ENCODE measurements at regions not wholly inside any gene's neighbourhood (a gene's known extent, or its start where the extent isn't known, plus 50 kb on each side); places are given as distances from the start of the nearest gene placed in this dataset.

- Mint-ChIP-seq H3K27ac (no peak overlapping the region), H3K36me3 (ENCODE audit: low read depth) (no peaks in the 10 kb centered on the region), H3K9me3 (peaks cover 14% of the 10 kb centered on the region), H3K4me3 (no peak overlapping the region), H3K27me3 (no peaks in the 10 kb centered on the region), H3K4me1 (no peaks in the 10 kb centered on the region)
- no peak for ATAC-seq (replicated peaks)
Measured at GRCh38 chr16:9365370-9365728, 273.9 kb downstream of the HAPSTR1 start.

- ATAC-seq (replicated peaks): no peak
- H3K9me3 Mint-ChIP-seq: peaks cover 12% of the 10 kb centered on the region
- H3K36me3 Mint-ChIP-seq (ENCODE audit: low read depth): no peaks in the 10 kb centered on the region
- no peaks in the 10 kb centered on the region for H3K4me1 Mint-ChIP-seq
- no peaks in the 10 kb centered on the region for H3K27me3 Mint-ChIP-seq
- no peak overlapping the region for H3K4me3 Mint-ChIP-seq
- H3K27ac Mint-ChIP-seq: no peak overlapping the region
Measured at GRCh38 chr16:9366048-9366969, 274.9 kb downstream of the HAPSTR1 start.

- Mint-ChIP-seq H3K27me3 (no peaks in the 10 kb centered on the region), H3K4me3 (no peak overlapping the region), H3K27ac (no peak overlapping the region), H3K9me3 (peaks cover 8% of the 10 kb centered on the region), H3K4me1 (no peaks in the 10 kb centered on the region), H3K36me3 (ENCODE audit: low read depth) (no peaks in the 10 kb centered on the region)
- no peak for ATAC-seq (replicated peaks)
Measured at GRCh38 chr16:9370061-9370491, 278.6 kb downstream of the HAPSTR1 start.

- ATAC-seq (replicated peaks): no peak
- Mint-ChIP-seq H3K4me1 (no peaks in the 10 kb centered on the region), H3K36me3 (ENCODE audit: low read depth) (no peaks in the 10 kb centered on the region), H3K27ac (no peak overlapping the region), H3K9me3 (peaks cover 5% of the 10 kb centered on the region), H3K4me3 (no peak overlapping the region), H3K27me3 (no peaks in the 10 kb centered on the region)
Measured at GRCh38 chr16:9371713-9372448, 280.4 kb downstream of the HAPSTR1 start.

- peaks cover 5% of the 10 kb centered on the region for H3K9me3 Mint-ChIP-seq
- no peak overlapping the region for H3K27ac Mint-ChIP-seq
- H3K4me3 Mint-ChIP-seq: no peak overlapping the region
- H3K36me3 Mint-ChIP-seq (ENCODE audit: low read depth): no peaks in the 10 kb centered on the region
- H3K4me1 Mint-ChIP-seq: no peaks in the 10 kb centered on the region
- H3K27me3 Mint-ChIP-seq: no peaks in the 10 kb centered on the region
- ATAC-seq (replicated peaks): no peak
Measured at GRCh38 chr16:9372934-9373890, 281.8 kb downstream of the HAPSTR1 start.

- ATAC-seq (replicated peaks): no peak
- H3K36me3 Mint-ChIP-seq (ENCODE audit: low read depth): no peaks in the 10 kb centered on the region
- H3K4me3 Mint-ChIP-seq: no peak overlapping the region
- no peaks in the 10 kb centered on the region for H3K27me3 Mint-ChIP-seq
- H3K27ac Mint-ChIP-seq: no peak overlapping the region
- H3K4me1 Mint-ChIP-seq: no peaks in the 10 kb centered on the region
- H3K9me3 Mint-ChIP-seq: peaks cover 5% of the 10 kb centered on the region
Measured at GRCh38 chr16:9374061-9374460, 282.6 kb downstream of the HAPSTR1 start.

- no peak for ATAC-seq (replicated peaks)
- H3K4me3 Mint-ChIP-seq: no peak overlapping the region
- H3K9me3 Mint-ChIP-seq: peaks cover 4% of the 10 kb centered on the region
- H3K36me3 Mint-ChIP-seq (ENCODE audit: low read depth): no peaks in the 10 kb centered on the region
- peaks cover 4% of the 10 kb centered on the region for H3K27me3 Mint-ChIP-seq
- H3K4me1 Mint-ChIP-seq: no peaks in the 10 kb centered on the region
- no peak overlapping the region for H3K27ac Mint-ChIP-seq
Measured at GRCh38 chr16:9378876-9379275, 287.4 kb downstream of the HAPSTR1 start.

- Mint-ChIP-seq H3K27ac (no peak overlapping the region), H3K9me3 (peaks cover 4% of the 10 kb centered on the region), H3K27me3 (peaks cover 4% of the 10 kb centered on the region), H3K4me3 (no peak overlapping the region), H3K36me3 (ENCODE audit: low read depth) (no peaks in the 10 kb centered on the region), H3K4me1 (no peaks in the 10 kb centered on the region)
- ATAC-seq (replicated peaks): no peak
Measured at GRCh38 chr16:9380221-9380620, 288.8 kb downstream of the HAPSTR1 start.

- H3K9me3 Mint-ChIP-seq: peaks cover 4% of the 10 kb centered on the region
- no peaks in the 10 kb centered on the region for H3K36me3 Mint-ChIP-seq (ENCODE audit: low read depth)
- peaks cover 4% of the 10 kb centered on the region for H3K27me3 Mint-ChIP-seq
- no peak overlapping the region for H3K4me3 Mint-ChIP-seq
- no peak for ATAC-seq (replicated peaks)
- H3K4me1 Mint-ChIP-seq: no peaks in the 10 kb centered on the region
- no peak overlapping the region for H3K27ac Mint-ChIP-seq
Measured at GRCh38 chr16:9381399-9381798, 290.0 kb downstream of the HAPSTR1 start.

- ATAC-seq (replicated peaks): no peak
- Mint-ChIP-seq H3K27ac (no peak overlapping the region), H3K4me3 (no peak overlapping the region), H3K9me3 (peaks cover 4% of the 10 kb centered on the region), H3K4me1 (no peaks in the 10 kb centered on the region), H3K36me3 (ENCODE audit: low read depth) (no peaks in the 10 kb centered on the region), H3K27me3 (peaks cover 4% of the 10 kb centered on the region)
Measured at GRCh38 chr16:9381905-9382304, 290.5 kb downstream of the HAPSTR1 start.

- no peaks in the 10 kb centered on the region for H3K4me1 Mint-ChIP-seq
- H3K4me3 Mint-ChIP-seq: no peak overlapping the region
- H3K27me3 Mint-ChIP-seq: peaks cover 4% of the 10 kb centered on the region
- H3K27ac Mint-ChIP-seq: no peak overlapping the region
- H3K9me3 Mint-ChIP-seq: peaks cover 7% of the 10 kb centered on the region
- ATAC-seq (replicated peaks): no peak
- H3K36me3 Mint-ChIP-seq (ENCODE audit: low read depth): no peaks in the 10 kb centered on the region
Measured at GRCh38 chr16:9383281-9383680, 291.8 kb downstream of the HAPSTR1 start.

GRCh38 chr16:9384141-9384540, 292.7 kb downstream of the HAPSTR1 start:
- no peak overlapping the region for H3K27ac Mint-ChIP-seq
- no peaks in the 10 kb centered on the region for H3K4me1 Mint-ChIP-seq
- no peak for ATAC-seq (replicated peaks)
- peaks cover 7% of the 10 kb centered on the region for H3K9me3 Mint-ChIP-seq
- no peaks in the 10 kb centered on the region for H3K36me3 Mint-ChIP-seq (ENCODE audit: low read depth)
- H3K27me3 Mint-ChIP-seq: peaks cover 10% of the 10 kb centered on the region
- no peak overlapping the region for H3K4me3 Mint-ChIP-seq

- no peak overlapping the region for H3K4me3 Mint-ChIP-seq
Measured at GRCh38 chr16:9389543-9390207, 298.2 kb downstream of the HAPSTR1 start.

GRCh38 chr16:9392956-9393355, 301.5 kb downstream of the HAPSTR1 start:
- Mint-ChIP-seq H3K27me3 (peaks cover 9% of the 10 kb centered on the region), H3K36me3 (ENCODE audit: low read depth) (no peaks in the 10 kb centered on the region), H3K4me3 (no peak overlapping the region), H3K9me3 (peaks cover 8% of the 10 kb centered on the region), H3K4me1 (no peaks in the 10 kb centered on the region), H3K27ac (no peak overlapping the region)
- no peak for ATAC-seq (replicated peaks)

More at GRCh38 chr16:9389543-9390207, 298.2 kb downstream of the HAPSTR1 start:
- no peaks in the 10 kb centered on the region for H3K4me1 Mint-ChIP-seq
- no peak for ATAC-seq (replicated peaks)
- H3K27me3 Mint-ChIP-seq: peaks cover 6% of the 10 kb centered on the region
- no peak overlapping the region for H3K27ac Mint-ChIP-seq
- no peaks in the 10 kb centered on the region for H3K36me3 Mint-ChIP-seq (ENCODE audit: low read depth)
- H3K9me3 Mint-ChIP-seq: peaks cover 3% of the 10 kb centered on the region
